GM12892 (cell line): ENCODE measurements at regions not wholly inside any gene's neighbourhood (a gene's known extent, or its start where the extent isn't known, plus 50 kb on each side); places are given as distances from the start of the nearest gene placed in this dataset.

Experiments
- POLR2A ChIP-seq: IDR thresholded peaks from 2 replicates; pipeline ENCODE4 v1.6.1; 2011; ENCODE audit warnings: low read depth, low read length, control low read depth
- POLR2AphosphoS5 ChIP-seq: IDR thresholded peaks from 2 replicates; pipeline ENCODE4 v1.6.1; 2011; ENCODE audit warnings: low read depth, low read length, control low read depth

- TF ChIP-seq POLR2A: no peak
- no peak for TF ChIP-seq POLR2AphosphoS5
These were observed 51.8 kb upstream of the STK38L start for GRCh38 chr12:27192118-27192802.
